ENCODE measurements at regions not wholly inside any gene's neighbourhood (a gene's known extent, or its start where the extent isn't known, plus 50 kb on each side); places are given as distances from the start of the nearest gene placed in this dataset.

DNA sequence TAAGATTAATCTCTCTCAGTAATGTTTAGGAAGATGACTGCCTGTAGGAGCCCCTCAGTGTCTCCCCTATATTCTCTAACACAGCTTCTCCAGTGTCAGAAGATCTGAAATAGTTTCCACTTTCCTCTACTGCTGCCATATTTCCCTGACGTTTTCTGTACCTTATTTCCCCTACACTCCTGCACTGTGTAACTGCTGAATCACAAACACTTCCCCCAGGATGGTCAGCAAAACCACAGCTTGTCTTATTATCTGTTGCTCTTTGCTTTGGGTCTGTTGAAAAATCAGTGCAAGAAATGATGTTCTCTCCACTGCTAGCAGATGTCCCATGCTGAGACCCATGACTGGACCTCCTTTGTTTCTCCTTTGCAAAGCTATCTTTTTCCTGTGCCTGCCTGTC is 441.7 kb downstream of the EPHA4 start:
- Mint-ChIP-seq H3K4me1 (no peaks in the 10 kb centered on the region), H3K9me3 (peaks cover 24% of the 10 kb centered on the region), H3K4me3 (no peak overlapping the region), H3K27ac (no peak overlapping the region), H3K27me3 (ENCODE audit: low read depth) (peaks cover 9% of the 10 kb centered on the region), H3K36me3 (peaks cover 21% of the 10 kb centered on the region)
- CTCF ChIA-PET = no interaction called here
- TF ChIP-seq, protein P1, sequence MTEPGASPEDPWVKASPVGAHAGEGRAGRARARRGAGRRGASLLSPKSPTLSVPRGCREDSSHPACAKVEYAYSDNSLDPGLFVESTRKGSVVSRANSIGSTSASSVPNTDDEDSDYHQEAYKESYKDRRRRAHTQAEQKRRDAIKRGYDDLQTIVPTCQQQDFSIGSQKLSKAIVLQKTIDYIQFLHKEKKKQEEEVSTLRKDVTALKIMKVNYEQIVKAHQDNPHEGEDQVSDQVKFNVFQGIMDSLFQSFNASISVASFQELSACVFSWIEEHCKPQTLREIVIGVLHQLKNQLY (CRISPR knock-in tag; IDR thresholded peaks at IDR 0.05) = no peak
- no peak for TF ChIP-seq ELF4 (CRISPR knock-in tag; IDR thresholded peaks at IDR 0.05; ENCODE audit: low read depth)
- no peak for TF ChIP-seq ZNF416 (CRISPR knock-in tag; IDR thresholded peaks at IDR 0.05)
- TF ChIP-seq SMAD3 (CRISPR knock-in tag; IDR thresholded peaks at IDR 0.05; ENCODE audit: borderline replicate concordance) = no peak
- TF ChIP-seq NR2C2 (CRISPR knock-in tag; IDR thresholded peaks at IDR 0.05) = no peak
- no peak for TF ChIP-seq FOXP1 (CRISPR knock-in tag; IDR thresholded peaks at IDR 0.05; ENCODE audit: borderline replicate concordance)
- TF ChIP-seq NFYB (CRISPR knock-in tag; conservative IDR thresholded peaks at IDR 0.05; ENCODE audit: low read depth) = no peak
- no peak for TF ChIP-seq ETV6 (CRISPR knock-in tag; IDR thresholded peaks at IDR 0.05)
- ATAC-seq = no peak
- DNase-seq (ENCODE audit: low spot score) = no peak
- POLR2A ChIA-PET = no interaction called here

DNA sequence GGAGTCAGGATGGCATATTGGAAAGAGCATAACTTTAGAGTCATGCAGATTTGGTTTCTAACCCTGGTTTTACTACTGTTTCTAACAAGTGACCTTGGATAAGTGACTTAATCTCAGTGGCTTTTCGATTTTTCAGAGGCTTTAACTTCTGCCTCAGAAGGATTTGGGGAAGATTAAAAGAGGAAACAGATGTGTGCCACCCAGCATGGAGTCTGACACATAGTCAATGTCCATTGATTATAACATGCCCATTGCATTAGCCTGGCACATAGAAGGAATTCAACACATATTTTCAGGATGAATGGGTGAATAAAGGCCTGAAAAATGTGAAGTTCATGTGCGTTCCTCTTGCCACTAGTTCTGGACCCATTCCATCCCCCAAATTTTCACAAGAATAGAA is 438.2 kb downstream of the EPHA4 start:
- no peak overlapping the region for H3K27ac Mint-ChIP-seq

DNA sequence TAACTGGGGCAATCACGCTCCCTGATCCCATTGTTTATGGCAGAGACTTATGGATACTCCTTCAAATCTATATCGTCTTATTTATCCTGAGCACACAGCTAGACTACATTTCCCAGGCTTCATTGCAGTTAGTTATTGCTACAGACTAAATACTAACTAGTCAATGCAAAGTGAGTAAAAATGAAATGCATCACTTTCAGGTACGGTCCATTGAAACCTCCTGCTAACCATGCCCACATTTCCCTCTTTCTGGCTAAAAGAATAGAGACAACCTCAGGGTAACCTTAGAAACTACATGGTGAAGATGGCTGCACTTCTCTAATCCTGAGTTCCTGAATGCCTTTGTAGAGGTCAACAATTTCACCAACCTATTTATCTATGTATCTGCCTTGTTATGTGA is 437.4 kb downstream of the EPHA4 start:
- Mint-ChIP-seq H3K36me3 (no peaks in the 10 kb centered on the region), H3K27me3 (ENCODE audit: low read depth) (no peaks in the 10 kb centered on the region), H3K4me1 (no peaks in the 10 kb centered on the region), H3K4me3 (no peak overlapping the region), H3K27ac (no peak overlapping the region), H3K9me3 (no peaks in the 10 kb centered on the region)
- ChIA-PET CTCF (no interaction called here), POLR2A (no interaction called here)
- no peak for ATAC-seq
- DNase-seq (ENCODE audit: low spot score) = no peak
- TF ChIP-seq, protein P2, sequence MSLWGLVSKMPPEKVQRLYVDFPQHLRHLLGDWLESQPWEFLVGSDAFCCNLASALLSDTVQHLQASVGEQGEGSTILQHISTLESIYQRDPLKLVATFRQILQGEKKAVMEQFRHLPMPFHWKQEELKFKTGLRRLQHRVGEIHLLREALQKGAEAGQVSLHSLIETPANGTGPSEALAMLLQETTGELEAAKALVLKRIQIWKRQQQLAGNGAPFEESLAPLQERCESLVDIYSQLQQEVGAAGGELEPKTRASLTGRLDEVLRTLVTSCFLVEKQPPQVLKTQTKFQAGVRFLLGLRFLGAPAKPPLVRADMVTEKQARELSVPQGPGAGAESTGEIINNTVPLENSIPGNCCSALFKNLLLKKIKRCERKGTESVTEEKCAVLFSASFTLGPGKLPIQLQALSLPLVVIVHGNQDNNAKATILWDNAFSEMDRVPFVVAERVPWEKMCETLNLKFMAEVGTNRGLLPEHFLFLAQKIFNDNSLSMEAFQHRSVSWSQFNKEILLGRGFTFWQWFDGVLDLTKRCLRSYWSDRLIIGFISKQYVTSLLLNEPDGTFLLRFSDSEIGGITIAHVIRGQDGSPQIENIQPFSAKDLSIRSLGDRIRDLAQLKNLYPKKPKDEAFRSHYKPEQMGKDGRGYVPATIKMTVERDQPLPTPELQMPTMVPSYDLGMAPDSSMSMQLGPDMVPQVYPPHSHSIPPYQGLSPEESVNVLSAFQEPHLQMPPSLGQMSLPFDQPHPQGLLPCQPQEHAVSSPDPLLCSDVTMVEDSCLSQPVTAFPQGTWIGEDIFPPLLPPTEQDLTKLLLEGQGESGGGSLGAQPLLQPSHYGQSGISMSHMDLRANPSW (CRISPR knock-in tag; conservative IDR thresholded peaks at IDR 0.05; ENCODE audit: low read depth) = no peak
- TF ChIP-seq E2F5 (CRISPR knock-in tag; IDR thresholded peaks at IDR 0.05) (no peak), ZNF263 (CRISPR knock-in tag; IDR thresholded peaks at IDR 0.05; ENCODE audit: low read depth) (no peak), RORB (CRISPR knock-in tag; IDR thresholded peaks at IDR 0.05) (no peak), ZNF512 (CRISPR knock-in tag; IDR thresholded peaks at IDR 0.05; ENCODE audit: borderline replicate concordance) (no peak), SMAD3 (CRISPR knock-in tag; IDR thresholded peaks at IDR 0.05; ENCODE audit: borderline replicate concordance) (no peak), TCF7 (CRISPR knock-in tag; IDR thresholded peaks at IDR 0.05; ENCODE audit: low read depth) (no peak), CREM (CRISPR knock-in tag; IDR thresholded peaks at IDR 0.05) (no peak), ATF6 (CRISPR knock-in tag; IDR thresholded peaks at IDR 0.05) (no peak), IRF2 (CRISPR knock-in tag; IDR thresholded peaks at IDR 0.05; ENCODE audit: borderline replicate concordance, low read depth) (no peak)
- TF ChIP-seq, protein P3, sequence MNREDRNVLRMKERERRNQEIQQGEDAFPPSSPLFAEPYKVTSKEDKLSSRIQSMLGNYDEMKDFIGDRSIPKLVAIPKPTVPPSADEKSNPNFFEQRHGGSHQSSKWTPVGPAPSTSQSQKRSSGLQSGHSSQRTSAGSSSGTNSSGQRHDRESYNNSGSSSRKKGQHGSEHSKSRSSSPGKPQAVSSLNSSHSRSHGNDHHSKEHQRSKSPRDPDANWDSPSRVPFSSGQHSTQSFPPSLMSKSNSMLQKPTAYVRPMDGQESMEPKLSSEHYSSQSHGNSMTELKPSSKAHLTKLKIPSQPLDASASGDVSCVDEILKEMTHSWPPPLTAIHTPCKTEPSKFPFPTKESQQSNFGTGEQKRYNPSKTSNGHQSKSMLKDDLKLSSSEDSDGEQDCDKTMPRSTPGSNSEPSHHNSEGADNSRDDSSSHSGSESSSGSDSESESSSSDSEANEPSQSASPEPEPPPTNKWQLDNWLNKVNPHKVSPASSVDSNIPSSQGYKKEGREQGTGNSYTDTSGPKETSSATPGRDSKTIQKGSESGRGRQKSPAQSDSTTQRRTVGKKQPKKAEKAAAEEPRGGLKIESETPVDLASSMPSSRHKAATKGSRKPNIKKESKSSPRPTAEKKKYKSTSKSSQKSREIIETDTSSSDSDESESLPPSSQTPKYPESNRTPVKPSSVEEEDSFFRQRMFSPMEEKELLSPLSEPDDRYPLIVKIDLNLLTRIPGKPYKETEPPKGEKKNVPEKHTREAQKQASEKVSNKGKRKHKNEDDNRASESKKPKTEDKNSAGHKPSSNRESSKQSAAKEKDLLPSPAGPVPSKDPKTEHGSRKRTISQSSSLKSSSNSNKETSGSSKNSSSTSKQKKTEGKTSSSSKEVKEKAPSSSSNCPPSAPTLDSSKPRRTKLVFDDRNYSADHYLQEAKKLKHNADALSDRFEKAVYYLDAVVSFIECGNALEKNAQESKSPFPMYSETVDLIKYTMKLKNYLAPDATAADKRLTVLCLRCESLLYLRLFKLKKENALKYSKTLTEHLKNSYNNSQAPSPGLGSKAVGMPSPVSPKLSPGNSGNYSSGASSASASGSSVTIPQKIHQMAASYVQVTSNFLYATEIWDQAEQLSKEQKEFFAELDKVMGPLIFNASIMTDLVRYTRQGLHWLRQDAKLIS (CRISPR knock-in tag; IDR thresholded peaks at IDR 0.05; ENCODE audit: borderline replicate concordance) = no peak

More for the DNA sequence above, 438.2 kb downstream of the EPHA4 start:
- ChIA-PET CTCF (no interaction called here), POLR2A (no interaction called here)
- no peak overlapping the region for H3K4me3 Mint-ChIP-seq
- TF ChIP-seq ELF4 (CRISPR knock-in tag; IDR thresholded peaks at IDR 0.05; ENCODE audit: low read depth) = no peak
- no peaks in the 10 kb centered on the region; the same call in 1 of the 2 replicates for H3K36me3 Mint-ChIP-seq
- no peaks in the 10 kb centered on the region for H3K27me3 Mint-ChIP-seq (ENCODE audit: low read depth)
- peaks cover 3% of the 10 kb centered on the region; the same call in 1 of the 2 replicates for H3K9me3 Mint-ChIP-seq
- ATAC-seq = no peak
- DNase-seq (ENCODE audit: low spot score) = no peak
- no peaks in the 10 kb centered on the region for H3K4me1 Mint-ChIP-seq

Data from WTC11 (cell line).